ENCODE measurements at regions not wholly inside any gene's neighbourhood (a gene's known extent, or its start where the extent isn't known, plus 50 kb on each side); places are given as distances from the start of the nearest gene placed in this dataset.

DNA sequence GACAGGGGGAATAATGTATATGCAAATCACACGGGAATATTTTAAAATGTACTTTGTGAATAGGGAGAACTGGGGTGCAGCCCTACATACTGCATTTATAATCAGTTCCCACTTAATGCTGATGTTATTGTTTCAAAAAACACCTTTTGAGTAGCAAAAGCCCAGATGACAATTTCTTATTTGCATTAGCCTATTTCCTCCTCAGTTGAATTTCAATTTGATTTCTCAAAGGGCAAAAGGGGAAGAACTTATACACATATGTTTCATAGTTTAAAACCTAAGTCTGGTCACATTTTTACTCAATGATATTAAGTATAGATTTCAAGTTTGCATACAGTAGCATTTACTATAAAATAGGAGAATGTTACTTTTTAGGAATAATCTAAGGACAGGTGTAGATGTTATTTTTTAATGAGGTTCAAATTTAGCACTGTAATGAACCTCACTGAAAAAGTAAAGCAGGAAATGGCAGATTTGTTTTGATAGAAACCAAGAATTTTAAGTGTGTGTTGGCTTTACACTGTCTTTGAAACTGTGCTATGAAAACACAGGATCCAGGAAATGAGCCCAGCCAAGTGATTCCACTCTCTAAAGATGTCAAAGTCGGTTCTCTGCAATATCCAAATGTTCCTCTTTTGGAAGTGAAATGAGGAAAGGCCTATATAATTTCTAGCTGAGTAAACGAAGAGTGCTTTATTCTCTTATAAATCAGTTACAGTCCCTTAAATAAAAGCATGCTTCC is 367.4 kb downstream of the BTG1 start:
- H2AFZ ChIP-seq (ENCODE audit: low read length), result no peak overlapping the region
- no peak overlapping the region for H3K4me2 ChIP-seq (ENCODE audit: low read length)
- no peak overlapping the region for H3K9ac ChIP-seq (ENCODE audit: low read length)

DNA sequence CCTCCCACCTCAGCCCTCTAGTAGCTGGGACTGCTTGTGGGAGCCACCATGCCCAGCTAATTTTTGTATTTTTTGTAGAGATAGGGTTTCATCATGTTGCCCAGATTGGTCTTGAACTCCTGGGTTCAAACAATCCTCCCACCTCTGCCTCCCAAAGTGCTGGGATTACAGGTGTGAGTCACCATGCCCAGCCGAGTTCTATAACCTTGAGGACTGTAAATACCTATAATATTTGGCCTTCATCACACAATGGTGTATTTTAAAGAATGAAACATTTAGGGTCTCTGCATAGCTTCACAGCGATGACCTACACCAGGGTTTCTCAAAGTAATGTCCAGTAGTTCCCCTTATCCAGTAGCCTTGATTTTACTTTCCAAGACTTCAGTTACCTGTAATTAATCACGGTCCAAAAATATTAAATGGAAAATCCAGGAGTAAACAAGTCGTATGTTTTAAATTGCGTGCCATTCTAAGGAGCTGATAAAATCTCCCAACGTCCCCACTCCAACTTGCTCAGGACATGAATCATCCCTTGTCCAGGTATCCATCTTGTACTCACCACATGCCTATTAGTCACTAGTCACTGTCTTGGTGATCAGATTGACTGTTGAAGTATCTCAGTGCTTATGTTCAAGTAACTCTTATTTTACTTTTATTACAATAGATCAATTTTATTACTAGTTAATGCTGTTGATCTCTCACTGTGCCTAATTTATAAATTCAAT is 368.2 kb downstream of the BTG1 start:
- H4K20me1 ChIP-seq (ENCODE audit: insufficient read depth, low read length), result no peaks in the 10 kb centered on the region
- H3K4me1 ChIP-seq (ENCODE audit: insufficient read depth, low read length, severe bottlenecking), result no peaks in the 10 kb centered on the region
- H2AFZ ChIP-seq (ENCODE audit: low read length), result no peak overlapping the region
- no peaks in the 10 kb centered on the region for H3K9me3 ChIP-seq (ENCODE audit: low read length)
- no peaks in the 10 kb centered on the region for H3K79me2 ChIP-seq (ENCODE audit: insufficient read depth, low read length)
- H3F3A ChIP-seq (ENCODE audit: insufficient read depth, low read length), result no peaks in the 10 kb centered on the region
- no peaks in the 10 kb centered on the region for H3K36me3 ChIP-seq (ENCODE audit: insufficient read depth, low read length)
- no peak overlapping the region for H3K9ac ChIP-seq (ENCODE audit: low read length)
- H3K4me3 ChIP-seq (ENCODE audit: low read depth, low read length, poor library complexity, severe bottlenecking), result no peak overlapping the region
- TF ChIP-seq EZH2 (IDR thresholded peaks at IDR 0.05; ENCODE audit: borderline replicate concordance, low read length), result no peak
- TF ChIP-seq, protein P1, sequence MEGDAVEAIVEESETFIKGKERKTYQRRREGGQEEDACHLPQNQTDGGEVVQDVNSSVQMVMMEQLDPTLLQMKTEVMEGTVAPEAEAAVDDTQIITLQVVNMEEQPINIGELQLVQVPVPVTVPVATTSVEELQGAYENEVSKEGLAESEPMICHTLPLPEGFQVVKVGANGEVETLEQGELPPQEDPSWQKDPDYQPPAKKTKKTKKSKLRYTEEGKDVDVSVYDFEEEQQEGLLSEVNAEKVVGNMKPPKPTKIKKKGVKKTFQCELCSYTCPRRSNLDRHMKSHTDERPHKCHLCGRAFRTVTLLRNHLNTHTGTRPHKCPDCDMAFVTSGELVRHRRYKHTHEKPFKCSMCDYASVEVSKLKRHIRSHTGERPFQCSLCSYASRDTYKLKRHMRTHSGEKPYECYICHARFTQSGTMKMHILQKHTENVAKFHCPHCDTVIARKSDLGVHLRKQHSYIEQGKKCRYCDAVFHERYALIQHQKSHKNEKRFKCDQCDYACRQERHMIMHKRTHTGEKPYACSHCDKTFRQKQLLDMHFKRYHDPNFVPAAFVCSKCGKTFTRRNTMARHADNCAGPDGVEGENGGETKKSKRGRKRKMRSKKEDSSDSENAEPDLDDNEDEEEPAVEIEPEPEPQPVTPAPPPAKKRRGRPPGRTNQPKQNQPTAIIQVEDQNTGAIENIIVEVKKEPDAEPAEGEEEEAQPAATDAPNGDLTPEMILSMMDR (IDR thresholded peaks at IDR 0.05; ENCODE audit: low read length), result no peak
- no peak overlapping the region for H3K27ac ChIP-seq (ENCODE audit: low read depth, low read length, poor library complexity, severe bottlenecking)
- no peak overlapping the region for H3K4me2 ChIP-seq (ENCODE audit: low read length)
- H3K9me2 ChIP-seq (ENCODE audit: low read depth, low read length), result no peaks in the 10 kb centered on the region
- H3K27me3 ChIP-seq (ENCODE audit: insufficient read depth, low read length), result no peaks in the 10 kb centered on the region

More for the DNA sequence above, 367.4 kb downstream of the BTG1 start:
- no peaks in the 10 kb centered on the region for H3K4me1 ChIP-seq (ENCODE audit: insufficient read depth, low read length, severe bottlenecking)
- no peaks in the 10 kb centered on the region for H4K20me1 ChIP-seq (ENCODE audit: insufficient read depth, low read length)
- TF ChIP-seq, protein P1 (IDR thresholded peaks at IDR 0.05; ENCODE audit: low read length), result no peak
- TF ChIP-seq EZH2 (IDR thresholded peaks at IDR 0.05; ENCODE audit: borderline replicate concordance, low read length), result no peak
- H3K79me2 ChIP-seq (ENCODE audit: insufficient read depth, low read length), result no peaks in the 10 kb centered on the region
- H3K27me3 ChIP-seq (ENCODE audit: insufficient read depth, low read length), result no peaks in the 10 kb centered on the region
- no peaks in the 10 kb centered on the region for H3K9me2 ChIP-seq (ENCODE audit: low read depth, low read length)
- no peaks in the 10 kb centered on the region for H3K36me3 ChIP-seq (ENCODE audit: insufficient read depth, low read length)
- no peaks in the 10 kb centered on the region for H3F3A ChIP-seq (ENCODE audit: insufficient read depth, low read length)
- H3K27ac ChIP-seq (ENCODE audit: low read depth, low read length, poor library complexity, severe bottlenecking), result no peak overlapping the region
- no peak overlapping the region for H3K4me3 ChIP-seq (ENCODE audit: low read depth, low read length, poor library complexity, severe bottlenecking)
- no peaks in the 10 kb centered on the region for H3K9me3 ChIP-seq (ENCODE audit: low read length)

DNA sequence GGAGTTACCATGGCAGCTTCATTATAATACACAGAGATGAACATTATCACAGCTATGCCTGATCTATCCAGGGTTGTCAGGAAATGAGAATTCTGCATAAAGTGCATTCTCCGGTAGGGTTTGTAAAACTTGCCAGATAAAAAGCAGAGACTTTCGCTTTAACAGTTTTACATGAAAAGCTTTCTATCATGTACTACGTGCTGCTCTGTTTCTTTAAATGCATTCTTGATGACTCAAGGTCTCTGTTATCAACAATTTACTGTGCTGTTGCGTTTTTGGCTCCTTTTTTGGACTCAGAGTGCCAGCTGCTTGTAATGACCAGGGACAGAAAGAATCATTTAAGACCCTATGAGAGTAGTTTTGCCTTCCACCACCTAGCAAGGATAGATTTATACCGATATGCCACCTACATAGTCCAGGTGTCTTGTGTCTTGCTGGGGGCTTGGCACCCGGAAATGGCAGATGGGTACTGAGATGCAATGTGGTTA is 371.2 kb downstream of the BTG1 start:
- Histone ChIP-seq H3K4me1 (ENCODE audit: insufficient read depth, low read length, severe bottlenecking) (no peaks in the 10 kb centered on the region), H3K9me3 (ENCODE audit: low read length) (no peaks in the 10 kb centered on the region), H3K36me3 (ENCODE audit: insufficient read depth, low read length) (no peaks in the 10 kb centered on the region), H3K9me2 (ENCODE audit: low read depth, low read length) (no peaks in the 10 kb centered on the region), H3F3A (ENCODE audit: insufficient read depth, low read length) (no peaks in the 10 kb centered on the region), H3K9ac (ENCODE audit: low read length) (no peak overlapping the region), H3K4me3 (ENCODE audit: low read depth, low read length, poor library complexity, severe bottlenecking) (no peak overlapping the region), H3K27ac (ENCODE audit: low read depth, low read length, poor library complexity, severe bottlenecking) (no peak overlapping the region), H2AFZ (ENCODE audit: low read length) (no peak overlapping the region), H4K20me1 (ENCODE audit: insufficient read depth, low read length) (no peaks in the 10 kb centered on the region), H3K4me2 (ENCODE audit: low read length) (no peak overlapping the region), H3K27me3 (ENCODE audit: insufficient read depth, low read length) (no peaks in the 10 kb centered on the region), H3K79me2 (ENCODE audit: insufficient read depth, low read length) (no peaks in the 10 kb centered on the region)
- no peak for TF ChIP-seq EZH2 (IDR thresholded peaks at IDR 0.05; ENCODE audit: borderline replicate concordance, low read length)
- TF ChIP-seq, protein P1 (IDR thresholded peaks at IDR 0.05; ENCODE audit: low read length), result no peak
